HAP-1 (cell line): ENCODE measurements at regions not wholly inside any gene's neighbourhood (a gene's known extent, or its start where the extent isn't known, plus 50 kb on each side); places are given as distances from the start of the nearest gene placed in this dataset.

Experiments used
- DNase-seq, 2 experiments: peaks; one replicate each; pipeline ENCODE4 v3.0.0-alpha.2; 2016 to 2020; ENCODE audit warnings: low spot score in 2 of 2
- H3K27me3 ChIP-seq: fragments of 250-450 bp; sonication (Bioruptor Pico); 2 replicates; pipeline ENCODE4 v1.5.1; 2020; ENCODE audit warnings: low read depth, mild to moderate bottlenecking, moderate library complexity
- H3K36me3 ChIP-seq: fragments of 250-450 bp; sonication (Bioruptor Pico); replicated peaks from 2 replicates; pipeline ENCODE4 v1.5.1; 2020; ENCODE audit warnings: mild to moderate bottlenecking
- H3K4me1 ChIP-seq: fragments of 250-450 bp; sonication (Bioruptor Pico); 2 replicates; pipeline ENCODE4 v1.5.1; 2020; ENCODE audit warnings: mild to moderate bottlenecking
- H3K4me3 ChIP-seq: fragments of 250-450 bp; sonication (Bioruptor Pico); 2 replicates; pipeline ENCODE4 v1.5.1; 2020; ENCODE audit warnings: mild to moderate bottlenecking, moderate library complexity
- H3K9me3 ChIP-seq: fragments of 250-450 bp; sonication (Bioruptor Pico); 2 replicates; pipeline ENCODE4 v1.5.1; 2020; ENCODE audit warnings: mild to moderate bottlenecking, moderate library complexity
- in situ Hi-C: fragments of 300-500 bp; cut with MboI; formaldehyde crosslinking; loops from 3 replicates; pipeline ENCODE4 v1.14.3; 2020; ENCODE audit warnings: low sequenced_read_pairs, inconsistent platforms, mixed read lengths

GRCh38 chr15:95826412-95827195 lies 503.9 kb upstream of the NR2F2 start:
- Histone ChIP-seq H3K4me1 (peaks cover 17% of the 10 kb centered on the region), H3K27me3 (no peaks in the 10 kb centered on the region), H3K9me3 (no peaks in the 10 kb centered on the region), H3K36me3 (no peaks in the 10 kb centered on the region), H3K4me3 (no peak overlapping the region)
- in situ Hi-C loops, result loop anchor here (25.0 kb wide), 1 partner anchor 511 kb away; the partner anchor contains the start of gene NR2F2
- no peak for DNase-seq

- Histone ChIP-seq H3K27me3 (no peaks in the 10 kb centered on the region), H3K4me3 (no peak overlapping the region), H3K36me3 (no peaks in the 10 kb centered on the region), H3K9me3 (no peaks in the 10 kb centered on the region), H3K4me1 (peaks cover 17% of the 10 kb centered on the region)
- in situ Hi-C loops, result loop anchor here (25.0 kb wide), 1 partner anchor 508 kb away; the partner anchor contains the start of gene NR2F2
- DNase-seq, result peak; percentile 39 to 43
These were observed 501.4 kb upstream of the NR2F2 start for GRCh38 chr15:95829062-95829461.

GRCh38 chr15:95830281-95830680 lies 500.2 kb upstream of the NR2F2 start:
- DNase-seq, result no peak
- Histone ChIP-seq H3K9me3 (no peaks in the 10 kb centered on the region), H3K27me3 (no peaks in the 10 kb centered on the region), H3K4me3 (no peak overlapping the region), H3K36me3 (no peaks in the 10 kb centered on the region), H3K4me1 (peaks cover 17% of the 10 kb centered on the region)
- in situ Hi-C loops, result loop anchor here (25.0 kb wide), 1 partner anchor 507 kb away; the partner anchor contains the start of gene NR2F2

- H3K36me3 ChIP-seq, result no peaks in the 10 kb centered on the region
- H3K27me3 ChIP-seq, result no peaks in the 10 kb centered on the region
- H3K9me3 ChIP-seq, result no peaks in the 10 kb centered on the region
- peaks cover 17% of the 10 kb centered on the region for H3K4me1 ChIP-seq
- in situ Hi-C loops, result loop anchor here (25.0 kb wide), 1 partner anchor 505 kb away; the partner anchor contains the start of gene NR2F2
- no peak for DNase-seq
- H3K4me3 ChIP-seq, result no peak overlapping the region
These were observed 497.8 kb upstream of the NR2F2 start for GRCh38 chr15:95832668-95833067.

- no peaks in the 10 kb centered on the region for H3K36me3 ChIP-seq
These were observed 496.3 kb upstream of the NR2F2 start for GRCh38 chr15:95834028-95834804.

GRCh38 chr15:95836536-95836935 lies 494.0 kb upstream of the NR2F2 start:
- in situ Hi-C loops, result loop anchor here (25.0 kb wide), 1 partner anchor 501 kb away; the partner anchor contains the start of gene NR2F2
- DNase-seq, result no peak
- no peak overlapping the region for H3K4me3 ChIP-seq
- no peaks in the 10 kb centered on the region for H3K9me3 ChIP-seq
- no peaks in the 10 kb centered on the region for H3K27me3 ChIP-seq
- no peaks in the 10 kb centered on the region for H3K4me1 ChIP-seq
- no peaks in the 10 kb centered on the region for H3K36me3 ChIP-seq

More at GRCh38 chr15:95834028-95834804, 496.3 kb upstream of the NR2F2 start:
- Histone ChIP-seq H3K27me3 (no peaks in the 10 kb centered on the region), H3K4me1 (peaks cover 12% of the 10 kb centered on the region), H3K9me3 (no peaks in the 10 kb centered on the region), H3K4me3 (no peak overlapping the region)
- in situ Hi-C loops, result loop anchor here (25.0 kb wide), 1 partner anchor 503 kb away; the partner anchor contains the start of gene NR2F2
- no peak for DNase-seq

GRCh38 chr15:95837341-95838004 lies 493.0 kb upstream of the NR2F2 start:
- Histone ChIP-seq H3K4me1 (no peaks in the 10 kb centered on the region), H3K36me3 (no peaks in the 10 kb centered on the region), H3K27me3 (no peaks in the 10 kb centered on the region), H3K4me3 (no peak overlapping the region), H3K9me3 (no peaks in the 10 kb centered on the region)
- in situ Hi-C loops, result loop anchor here (25.0 kb wide), 1 partner anchor 500 kb away; the partner anchor contains the start of gene NR2F2
- DNase-seq, result no peak

- H3K4me1 ChIP-seq, result peaks cover 2% of the 10 kb centered on the region; the same call in 1 of the 2 replicates
- no peak for DNase-seq
- H3K4me3 ChIP-seq, result no peak overlapping the region
- no peaks in the 10 kb centered on the region for H3K9me3 ChIP-seq
- in situ Hi-C loops, result loop anchor here (25.0 kb wide), 1 partner anchor 498 kb away; the partner anchor contains the start of gene NR2F2
- no peaks in the 10 kb centered on the region for H3K27me3 ChIP-seq
- no peaks in the 10 kb centered on the region for H3K36me3 ChIP-seq
These were observed 491.1 kb upstream of the NR2F2 start for GRCh38 chr15:95839367-95839782.

- Histone ChIP-seq H3K27me3 (no peaks in the 10 kb centered on the region), H3K4me1 (peaks cover 2% of the 10 kb centered on the region; the same call in 1 of the 2 replicates), H3K4me3 (no peak overlapping the region), H3K36me3 (no peaks in the 10 kb centered on the region), H3K9me3 (no peaks in the 10 kb centered on the region)
- in situ Hi-C loops, result loop anchor here (25.0 kb wide), 1 partner anchor 497 kb away; the partner anchor contains the start of gene NR2F2
- no peak for DNase-seq
These were observed 490.5 kb upstream of the NR2F2 start for GRCh38 chr15:95840004-95840403.

GRCh38 chr15:95840855-95841254 lies 489.6 kb upstream of the NR2F2 start:
- Histone ChIP-seq H3K36me3 (no peaks in the 10 kb centered on the region), H3K9me3 (no peaks in the 10 kb centered on the region), H3K4me1 (peaks cover 2% of the 10 kb centered on the region; the same call in 1 of the 2 replicates), H3K27me3 (no peaks in the 10 kb centered on the region), H3K4me3 (no peak overlapping the region)
- no peak for DNase-seq
- in situ Hi-C loops, result loop anchor here (25.0 kb wide), 1 partner anchor 496 kb away; the partner anchor contains the start of gene NR2F2

- no peaks in the 10 kb centered on the region for H3K27me3 ChIP-seq
- no peaks in the 10 kb centered on the region for H3K9me3 ChIP-seq
- H3K4me1 ChIP-seq, result peaks cover 2% of the 10 kb centered on the region; the same call in 1 of the 2 replicates
- DNase-seq, result no peak
- in situ Hi-C loops, result loop anchor here (25.0 kb wide), 1 partner anchor 495 kb away; the partner anchor contains the start of gene NR2F2
- no peaks in the 10 kb centered on the region for H3K36me3 ChIP-seq
- no peak overlapping the region for H3K4me3 ChIP-seq
These were observed 487.9 kb upstream of the NR2F2 start for GRCh38 chr15:95842576-95842975.

- H3K9me3 ChIP-seq, result no peaks in the 10 kb centered on the region
- peaks cover 2% of the 10 kb centered on the region; the same call in 1 of the 2 replicates for H3K4me1 ChIP-seq
- DNase-seq, result peak in 1 of 2 experiments; percentile 28
- no peaks in the 10 kb centered on the region for H3K27me3 ChIP-seq
- no peak overlapping the region for H3K4me3 ChIP-seq
- no peaks in the 10 kb centered on the region for H3K36me3 ChIP-seq
- in situ Hi-C loops, result loop anchor here (25.0 kb wide), 1 partner anchor 494 kb away; the partner anchor contains the start of gene NR2F2
These were observed 487.1 kb upstream of the NR2F2 start for GRCh38 chr15:95843241-95843910.
